ENCODE measurements at regions not wholly inside any gene's neighbourhood (a gene's known extent, or its start where the extent isn't known, plus 50 kb on each side); places are given as distances from the start of the nearest gene placed in this dataset.

- H3K9me3 Mint-ChIP-seq (ENCODE audit: low read depth): no peaks in the 10 kb centered on the region
- no peak for DNase-seq (ENCODE audit: low spot score)
- no peak overlapping the region for H3K4me3 Mint-ChIP-seq (ENCODE audit: unreplicated experiment)
Measured at GRCh38 chr5:158120760-158121159, 261.8 kb upstream of the CLINT1 start.

GRCh38 chr5:158119961-158120723 is 261.2 kb upstream of the CLINT1 start:
- H3K27me3 Mint-ChIP-seq (ENCODE audit: low read depth): peaks cover 1% of the 10 kb centered on the region
- no peak for TF ChIP-seq CTCF (IDR thresholded peaks at IDR 0.05)
- H3K9me3 Mint-ChIP-seq (ENCODE audit: low read depth): no peaks in the 10 kb centered on the region
- no peaks in the 10 kb centered on the region for H3K36me3 Mint-ChIP-seq (ENCODE audit: low read depth)
- no peak overlapping the region for H3K27ac Mint-ChIP-seq (ENCODE audit: unreplicated experiment)
- no peak for DNase-seq (ENCODE audit: low spot score)
- H3K4me3 Mint-ChIP-seq (ENCODE audit: unreplicated experiment): no peak overlapping the region
- H3K4me1 Mint-ChIP-seq (ENCODE audit: low read depth): peaks cover 13% of the 10 kb centered on the region

More at GRCh38 chr5:158120760-158121159, 261.8 kb upstream of the CLINT1 start:
- H3K27me3 Mint-ChIP-seq (ENCODE audit: low read depth): peaks cover 1% of the 10 kb centered on the region
- TF ChIP-seq CTCF (IDR thresholded peaks at IDR 0.05): no peak
- H3K4me1 Mint-ChIP-seq (ENCODE audit: low read depth): peaks cover 13% of the 10 kb centered on the region
- no peaks in the 10 kb centered on the region for H3K36me3 Mint-ChIP-seq (ENCODE audit: low read depth)
- no peak overlapping the region for H3K27ac Mint-ChIP-seq (ENCODE audit: unreplicated experiment)

GRCh38 chr5:158117467-158118160 is 258.7 kb upstream of the CLINT1 start:
- no peak for DNase-seq (ENCODE audit: low spot score)
- H3K4me1 Mint-ChIP-seq (ENCODE audit: low read depth): peaks cover 13% of the 10 kb centered on the region
- H3K36me3 Mint-ChIP-seq (ENCODE audit: low read depth): no peaks in the 10 kb centered on the region
- no peaks in the 10 kb centered on the region for H3K9me3 Mint-ChIP-seq (ENCODE audit: low read depth)
- peaks cover 7% of the 10 kb centered on the region for H3K27me3 Mint-ChIP-seq (ENCODE audit: low read depth)
- H3K27ac Mint-ChIP-seq (ENCODE audit: unreplicated experiment): no peak overlapping the region
- no peak for TF ChIP-seq CTCF (IDR thresholded peaks at IDR 0.05)
- no peak overlapping the region for H3K4me3 Mint-ChIP-seq (ENCODE audit: unreplicated experiment)

GRCh38 chr5:158116965-158117364 is 258.0 kb upstream of the CLINT1 start:
- Mint-ChIP-seq H3K27ac (ENCODE audit: unreplicated experiment) (no peak overlapping the region), H3K4me3 (ENCODE audit: unreplicated experiment) (no peak overlapping the region), H3K4me1 (ENCODE audit: low read depth) (peaks cover 13% of the 10 kb centered on the region), H3K27me3 (ENCODE audit: low read depth) (peaks cover 7% of the 10 kb centered on the region), H3K36me3 (ENCODE audit: low read depth) (no peaks in the 10 kb centered on the region), H3K9me3 (ENCODE audit: low read depth) (no peaks in the 10 kb centered on the region)
- DNase-seq (ENCODE audit: low spot score): no peak
- TF ChIP-seq CTCF (IDR thresholded peaks at IDR 0.05): no peak

- peaks cover 7% of the 10 kb centered on the region for H3K27me3 Mint-ChIP-seq (ENCODE audit: low read depth)
- no peak overlapping the region for H3K27ac Mint-ChIP-seq (ENCODE audit: unreplicated experiment)
- H3K36me3 Mint-ChIP-seq (ENCODE audit: low read depth): no peaks in the 10 kb centered on the region
- H3K4me3 Mint-ChIP-seq (ENCODE audit: unreplicated experiment): no peak overlapping the region
- no peak for TF ChIP-seq CTCF (IDR thresholded peaks at IDR 0.05)
- no peak for DNase-seq (ENCODE audit: low spot score)
- H3K4me1 Mint-ChIP-seq (ENCODE audit: low read depth): peaks cover 10% of the 10 kb centered on the region
- H3K9me3 Mint-ChIP-seq (ENCODE audit: low read depth): no peaks in the 10 kb centered on the region
Measured at GRCh38 chr5:158115468-158115867, 256.5 kb upstream of the CLINT1 start.
